Astrocyte (in vitro differentiated cells and primary cell): ENCODE measurements at regions not wholly inside any gene's neighbourhood (a gene's known extent, or its start where the extent isn't known, plus 50 kb on each side); places are given as distances from the start of the nearest gene placed in this dataset.

Source experiments
- DNase-seq: peaks from one replicate; pipeline ENCODE4 v3.0.0-alpha.2; 2010; ENCODE audit warnings: low read depth
- FAIRE-seq: peaks from 2 replicates; lab custom pipeline; 2011; peaks lifted over from hg19 to GRCh38; lab: Jason Lieb, UNC
- H2AFZ ChIP-seq: 2 replicates; pipeline ENCODE4 v1.6.0; 2012; ENCODE audit warnings: low read depth, low read length, inconsistent platforms
- H3K27ac ChIP-seq: 2 replicates; pipeline ENCODE4 v1.5.1; 2011; ENCODE audit warnings: low read depth, low read length, inconsistent platforms
- H3K27me3 ChIP-seq: 2 replicates; pipeline ENCODE4 v1.6.0; 2011; ENCODE audit warnings: low read length, inconsistent platforms; ENCODE audit not compliant: insufficient read depth
- H3K36me3 ChIP-seq: 2 replicates; pipeline ENCODE4 v1.5.1; 2011; ENCODE audit warnings: low read length, inconsistent platforms; ENCODE audit not compliant: insufficient read depth
- H3K4me1 ChIP-seq: 2 replicates; pipeline ENCODE4 v1.5.1; 2011; ENCODE audit warnings: low read length, inconsistent platforms; ENCODE audit not compliant: insufficient read depth
- H3K4me2 ChIP-seq: 2 replicates; pipeline ENCODE4 v1.6.0; 2012; ENCODE audit warnings: low read length, inconsistent platforms
- H3K4me3 ChIP-seq: 2 replicates; pipeline ENCODE4 v1.5.1; 2011; ENCODE audit warnings: low read depth, mild to moderate bottlenecking, low read length, inconsistent platforms; ENCODE audit not compliant: insufficient read depth
- H3K79me2 ChIP-seq: 2 replicates; pipeline ENCODE4 v1.6.0; 2012; ENCODE audit warnings: mild to moderate bottlenecking, low read length, inconsistent platforms; ENCODE audit not compliant: insufficient read depth
- H3K9ac ChIP-seq: 2 replicates; pipeline ENCODE4 v1.6.0; 2012; ENCODE audit warnings: mild to moderate bottlenecking, low read length, inconsistent platforms
- H3K9me3 ChIP-seq: 2 replicates; pipeline ENCODE4 v1.5.1; 2012; ENCODE audit warnings: low read depth, mild to moderate bottlenecking, low read length, inconsistent platforms; ENCODE audit not compliant: insufficient read depth
- H4K20me1 ChIP-seq: 2 replicates; pipeline ENCODE4 v1.6.0; 2012; ENCODE audit warnings: low read length, inconsistent platforms; ENCODE audit not compliant: insufficient read depth
- H3K27ac Mint-ChIP-seq: one replicate; pipeline ENCODE4 v1.8.0; 2021; ENCODE audit warnings: mild to moderate bottlenecking, mixed read lengths; ENCODE audit not compliant: unreplicated experiment
- H3K27me3 Mint-ChIP-seq: one replicate; pipeline ENCODE4 v1.8.0; 2021; ENCODE audit warnings: low read depth, mixed read lengths; ENCODE audit not compliant: unreplicated experiment
- H3K36me3 Mint-ChIP-seq: one replicate; pipeline ENCODE4 v1.8.0; 2021; ENCODE audit warnings: low read depth, mixed read lengths; ENCODE audit not compliant: unreplicated experiment
- H3K4me1 Mint-ChIP-seq: one replicate; pipeline ENCODE4 v1.8.0; 2021; ENCODE audit warnings: low read depth, mixed read lengths; ENCODE audit not compliant: unreplicated experiment
- H3K4me3 Mint-ChIP-seq: one replicate; pipeline ENCODE4 v1.8.0; 2021; ENCODE audit warnings: mild to moderate bottlenecking, moderate library complexity, mixed read lengths; ENCODE audit not compliant: unreplicated experiment
- H3K9me3 Mint-ChIP-seq: one replicate; pipeline ENCODE4 v1.8.0; 2021; ENCODE audit warnings: mild to moderate bottlenecking, mixed read lengths; ENCODE audit not compliant: unreplicated experiment
- CTCF ChIP-seq: IDR thresholded peaks from 2 replicates; pipeline ENCODE4 v1.5.1; 2011; ENCODE audit warnings: low read depth, mild to moderate bottlenecking, inconsistent platforms, low read length, moderate library complexity; ENCODE audit not compliant: insufficient read depth
- EZH2 ChIP-seq: IDR thresholded peaks from 2 replicates; pipeline ENCODE4 v1.6.1; 2012; ENCODE audit warnings: mild to moderate bottlenecking, low read length, inconsistent platforms; ENCODE audit not compliant: insufficient read depth

GRCh38 chr3:106078635-106079034, 209.8 kb upstream of the CBLB start:
- no peak for TF ChIP-seq EZH2
- TF ChIP-seq CTCF, result no peak
- H2AFZ ChIP-seq, result no peak overlapping the region
- DNase-seq (no peak), FAIRE-seq (no peak)
- no peak overlapping the region for H3K4me3 ChIP-seq
- H3K4me1 Mint-ChIP-seq, result no peaks in the 10 kb centered on the region
- H3K4me1 ChIP-seq, result no peaks in the 10 kb centered on the region
- no peak overlapping the region for H3K4me2 ChIP-seq
- H3K9ac ChIP-seq, result no peak overlapping the region
- no peaks in the 10 kb centered on the region for H4K20me1 ChIP-seq
- no peak overlapping the region for H3K27ac ChIP-seq
- H3K79me2 ChIP-seq, result no peaks in the 10 kb centered on the region
- H3K9me3 Mint-ChIP-seq, result peaks cover 2% of the 10 kb centered on the region
- H3K36me3 ChIP-seq, result no peaks in the 10 kb centered on the region
- no peak overlapping the region for H3K27ac Mint-ChIP-seq
- no peaks in the 10 kb centered on the region for H3K27me3 Mint-ChIP-seq
- H3K4me3 Mint-ChIP-seq, result no peak overlapping the region
- H3K27me3 ChIP-seq, result no peaks in the 10 kb centered on the region
- no peaks in the 10 kb centered on the region for H3K9me3 ChIP-seq
- no peaks in the 10 kb centered on the region for H3K36me3 Mint-ChIP-seq

- Histone ChIP-seq H3K9me3 (no peaks in the 10 kb centered on the region), H3K36me3 (no peaks in the 10 kb centered on the region), H3K4me1 (no peaks in the 10 kb centered on the region), H2AFZ (no peak overlapping the region), H3K4me2 (no peak overlapping the region), H4K20me1 (no peaks in the 10 kb centered on the region), H3K27ac (no peak overlapping the region), H3K9ac (no peak overlapping the region), H3K4me3 (no peak overlapping the region), H3K27me3 (no peaks in the 10 kb centered on the region), H3K79me2 (no peaks in the 10 kb centered on the region)
- no peaks in the 10 kb centered on the region for H3K9me3 Mint-ChIP-seq
- no peaks in the 10 kb centered on the region for H3K36me3 Mint-ChIP-seq
- TF ChIP-seq CTCF (no peak), EZH2 (no peak)
- DNase-seq (no peak), FAIRE-seq (no peak)
- no peak overlapping the region for H3K27ac Mint-ChIP-seq
- H3K4me3 Mint-ChIP-seq, result no peak overlapping the region
- H3K4me1 Mint-ChIP-seq, result peaks cover 1% of the 10 kb centered on the region
- no peaks in the 10 kb centered on the region for H3K27me3 Mint-ChIP-seq
Measured at GRCh38 chr3:106082616-106083015, 213.8 kb upstream of the CBLB start.

- DNase-seq (no peak), FAIRE-seq (no peak)
- no peaks in the 10 kb centered on the region for H3K27me3 ChIP-seq
- no peak overlapping the region for H3K4me2 ChIP-seq
- Mint-ChIP-seq H3K9me3 (no peaks in the 10 kb centered on the region), H3K4me1 (peaks cover 1% of the 10 kb centered on the region), H3K36me3 (no peaks in the 10 kb centered on the region), H3K4me3 (no peak overlapping the region), H3K27me3 (no peaks in the 10 kb centered on the region), H3K27ac (no peak overlapping the region)
- H4K20me1 ChIP-seq, result no peaks in the 10 kb centered on the region
- H3K27ac ChIP-seq, result no peak overlapping the region
- H3K9ac ChIP-seq, result no peak overlapping the region
- H3K79me2 ChIP-seq, result no peaks in the 10 kb centered on the region
- H3K4me3 ChIP-seq, result no peak overlapping the region
- no peaks in the 10 kb centered on the region for H3K36me3 ChIP-seq
- H2AFZ ChIP-seq, result no peak overlapping the region
- H3K9me3 ChIP-seq, result no peaks in the 10 kb centered on the region
- no peaks in the 10 kb centered on the region for H3K4me1 ChIP-seq
- TF ChIP-seq CTCF (no peak), EZH2 (no peak)
Measured at GRCh38 chr3:106083207-106083606, 214.4 kb upstream of the CBLB start.
